ENCODE measurements at regions not wholly inside any gene's neighbourhood (a gene's known extent, or its start where the extent isn't known, plus 50 kb on each side); places are given as distances from the start of the nearest gene placed in this dataset.

GRCh38 chr2:129152514-129152913, 827.0 kb upstream of the RAB6C start:
- no peak for DNase-seq (ENCODE audit: low read depth)

- DNase-seq (ENCODE audit: low read depth) = no peak
Observed at GRCh38 chr2:129160879-129161278, 818.6 kb upstream of the RAB6C start.

- no peak for DNase-seq (ENCODE audit: low read depth)
Observed at GRCh38 chr2:129164220-129164949, 815.1 kb upstream of the RAB6C start.

GRCh38 chr2:129165006-129165405, 814.5 kb upstream of the RAB6C start:
- no peak for DNase-seq (ENCODE audit: low read depth)

GRCh38 chr2:129167456-129167855, 812.0 kb upstream of the RAB6C start:
- no peak for DNase-seq (ENCODE audit: low read depth)

GRCh38 chr2:129170570-129170969, 808.9 kb upstream of the RAB6C start:
- DNase-seq (ENCODE audit: low read depth) = no peak

GRCh38 chr2:129174143-129174542, 805.3 kb upstream of the RAB6C start:
- DNase-seq (ENCODE audit: low read depth) = no peak

GRCh38 chr2:129175051-129175450, 804.4 kb upstream of the RAB6C start:
- DNase-seq (ENCODE audit: low read depth) = no peak

- no peak for DNase-seq (ENCODE audit: low read depth)
Observed at GRCh38 chr2:129176375-129176774, 803.1 kb upstream of the RAB6C start.

- no peak for DNase-seq (ENCODE audit: low read depth)
Observed at GRCh38 chr2:129178356-129178755, 801.1 kb upstream of the RAB6C start.

- no peak for DNase-seq (ENCODE audit: low read depth)
Observed at GRCh38 chr2:129179199-129179598, 800.3 kb upstream of the RAB6C start.

GRCh38 chr2:129180124-129180716, 799.2 kb upstream of the RAB6C start:
- no peak for DNase-seq (ENCODE audit: low read depth)

- DNase-seq (ENCODE audit: low read depth) = no peak
Observed at GRCh38 chr2:129181433-129181832, 798.0 kb upstream of the RAB6C start.

GRCh38 chr2:129181963-129182362, 797.5 kb upstream of the RAB6C start:
- DNase-seq (ENCODE audit: low read depth) = no peak

- no peak for DNase-seq (ENCODE audit: low read depth)
Observed at GRCh38 chr2:129187343-129187742, 792.1 kb upstream of the RAB6C start.

GRCh38 chr2:129188451-129188850, 791.0 kb upstream of the RAB6C start:
- DNase-seq (ENCODE audit: low read depth) = no peak

- no peak for DNase-seq (ENCODE audit: low read depth)
Observed at GRCh38 chr2:129189617-129190319, 789.7 kb upstream of the RAB6C start.

- no peak for DNase-seq (ENCODE audit: low read depth)
Observed at GRCh38 chr2:129190494-129190893, 789.0 kb upstream of the RAB6C start.

GRCh38 chr2:129191530-129191929, 787.9 kb upstream of the RAB6C start:
- DNase-seq (ENCODE audit: low read depth) = no peak

- no peak for DNase-seq (ENCODE audit: low read depth)
Observed at GRCh38 chr2:129192117-129192516, 787.3 kb upstream of the RAB6C start.

- DNase-seq (ENCODE audit: low read depth) = no peak
Observed at GRCh38 chr2:129192841-129193253, 786.6 kb upstream of the RAB6C start.

- no peak for DNase-seq (ENCODE audit: low read depth)
Observed at GRCh38 chr2:129193961-129194360, 785.5 kb upstream of the RAB6C start.

- no peak for DNase-seq (ENCODE audit: low read depth)
Observed at GRCh38 chr2:129199501-129199900, 780.0 kb upstream of the RAB6C start.
